HEK293T (cell line): ENCODE measurements at regions not wholly inside any gene's neighbourhood (a gene's known extent, or its start where the extent isn't known, plus 50 kb on each side); places are given as distances from the start of the nearest gene placed in this dataset.

Experiments used
- BHLHE40 ChIP-seq: fragments of 450-650 bp; IDR thresholded peaks from 2 replicates; pipeline ENCODE4 v1.6.1; 2016; ENCODE audit warnings: mild to moderate bottlenecking, moderate library complexity, borderline replicate concordance
- ELF4 ChIP-seq: fragments of 450-650 bp; IDR thresholded peaks from 2 replicates; pipeline ENCODE4 v1.6.1; 2017; ENCODE audit warnings: antibody characterized with exemption
- FOXM1 ChIP-seq: fragments of 450-650 bp; IDR thresholded peaks from 2 replicates; pipeline ENCODE4 v1.6.1; 2017; ENCODE audit warnings: mild to moderate bottlenecking, borderline replicate concordance
- HDGF ChIP-seq: fragments of 450-650 bp; IDR thresholded peaks from 2 replicates; pipeline ENCODE4 v1.6.1; 2017; ENCODE audit warnings: antibody characterized with exemption, borderline replicate concordance
- L3MBTL2 ChIP-seq: fragments of 450-650 bp; conservative IDR thresholded peaks from 2 replicates; pipeline ENCODE4 v1.6.1; 2016; ENCODE audit warnings: mild to moderate bottlenecking
- SUZ12 ChIP-seq: fragments of 450-650 bp; IDR thresholded peaks from 2 replicates; pipeline ENCODE4 v1.6.1; 2016; ENCODE audit warnings: mild to moderate bottlenecking

DNA sequence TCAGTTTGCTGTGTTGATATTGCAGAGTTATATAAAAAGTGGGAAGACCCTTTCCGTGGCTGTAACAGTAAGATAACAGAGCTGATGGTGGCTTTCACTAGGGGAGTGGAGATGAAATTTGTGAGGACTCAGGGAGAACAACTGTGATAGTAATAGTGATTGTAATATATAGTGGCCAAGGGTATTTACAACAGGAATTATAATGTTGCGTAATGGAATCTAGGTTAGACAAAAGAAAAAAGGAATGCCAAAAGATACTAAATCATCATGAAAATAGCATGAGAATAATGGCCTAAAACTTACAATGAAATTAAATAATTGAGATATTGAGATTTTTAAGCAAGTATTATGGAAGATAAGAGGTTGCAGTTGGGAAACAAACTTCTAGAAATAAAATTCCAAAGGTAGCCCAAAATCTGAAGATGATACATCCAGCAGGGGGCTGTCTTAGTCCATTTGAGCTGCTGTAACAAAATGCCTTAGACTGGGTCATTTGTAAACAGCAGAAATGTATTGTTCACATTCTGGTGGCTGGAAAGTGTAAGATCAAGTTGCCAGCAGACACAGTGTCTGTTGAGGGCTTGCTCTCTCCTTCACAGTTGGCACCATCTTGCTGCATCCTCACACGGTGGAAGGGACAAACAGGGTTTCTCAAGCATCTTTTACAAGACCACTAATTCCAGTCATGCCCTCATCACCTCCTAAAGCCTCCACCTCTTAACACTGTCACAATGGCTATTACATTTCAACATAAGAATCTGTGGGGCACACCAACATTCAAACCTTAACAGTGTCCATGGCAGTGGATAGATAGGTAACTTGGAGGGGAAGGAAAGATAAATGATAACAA is 711.2 kb downstream of the MRPL39 start:
- no peak for TF ChIP-seq FOXM1
- no peak for TF ChIP-seq HDGF
- no peak for TF ChIP-seq ELF4
- TF ChIP-seq SUZ12, result no peak
- TF ChIP-seq BHLHE40, result no peak
- no peak for TF ChIP-seq L3MBTL2
